Pancreas (tissue), 10 donors: ENCODE measurements at regions not wholly inside any gene's neighbourhood (a gene's known extent, or its start where the extent isn't known, plus 50 kb on each side); places are given as distances from the start of the nearest gene placed in this dataset.

ENCODE experiments used
- ATAC-seq, 4 donors: fragments of 200-7000 bp; cut with Tn5 transposase; one replicate each; pipeline versions ENCODE4 v1.8.0 to v1.9.1; 2020; ENCODE audit warnings: mild to moderate bottlenecking in 4 of 4, moderate library complexity in 4 of 4
- DNase-seq, 6 donors: peaks; one replicate each; pipeline ENCODE4 v3.0.0-alpha.2; 2020
- FAIRE-seq: peaks from 2 replicates; lab custom pipeline; 2012; peaks lifted over from hg19 to GRCh38; lab: Jason Lieb, UNC
- H3K27ac ChIP-seq, 4 donors: fragments of 200-600 bp; sonication (generic); 1 replicate in 3 of 4; 2 replicates in 1 of 4; pipeline versions ENCODE4 v1.5.0 to v1.8.0; 2020
- H3K27me3 ChIP-seq, 4 donors: fragments of 200-600 bp; one replicate each; pipeline ENCODE4 v1.8.0; 2021
- H3K36me3 ChIP-seq, 3 donors: fragments of 200-600 bp; sonication (generic) in 1 of 3; one replicate each; pipeline versions ENCODE4 v1.5.0 to v1.8.0; 2020 to 2021
- H3K4me1 ChIP-seq, 3 donors: fragments of 200-600 bp; one replicate each; pipeline ENCODE4 v1.8.0; 2021
- H3K4me3 ChIP-seq, 4 donors: fragments of 200-600 bp; sonication (generic) in 2 of 4; one replicate each; pipeline versions ENCODE4 v1.5.0 to v1.8.0; 2020 to 2021
- H3K9me3 ChIP-seq, 4 donors: fragments of 200-600 bp; one replicate each; pipeline ENCODE4 v1.8.0; 2021
- CTCF ChIP-seq, 4 donors: fragments of 200-600 bp; sonication (generic) in 3 of 4; IDR thresholded peaks; one replicate each; pipeline versions ENCODE4 v1.5.0 to v1.8.0; 2021; ENCODE audit warnings: antibody characterized with exemption in 4 of 4
- WGBS, 2 donors: extraction: QIAGEN DNeasy Blood & Tissue Kit; methylation state at CpG; one replicate each; pipeline ENCODE4 v1.1.7; 2013; 5-methylcytosine and 5-hydroxymethylcytosine counted together
- intact Hi-C, 3 donors: fragments of 100-400 bp; cut with DNase I; formaldehyde crosslinking; loops; one replicate each; pipeline versions ENCODE4 v1.11.1 to v1.14.2; 2022
- donor health status: healthy with polysubstance abuse.
- donor health status: DM: no; HTN: no; CAD: no; lungs with moderate emphysema.
- donor health status: DM: no; HTN: no; CAD: no.
- donor health status: control.
- donor health status: control.
- donor health status: Bipolar disorder and iron deficiency.
- donor health status: DM: yes; HTN: yes; CAD: no.
- donor health status: DM: no; HTN: no; CAD: no.
- donor health status: DM: no; HTN: no; CAD: no.
- donor health status: DM: yes; HTN: yes; CAD: no.

GRCh38 chr4:89369581-89369980 is 62.0 kb upstream of the GPRIN3 start:
- 85 to 92% methylated on average over 2 of the region's 2 CpGs for WGBS, 2 donors
- FAIRE-seq (no peak), ATAC-seq (no peak), DNase-seq (no peak)
- H3K4me3 ChIP-seq = no peak overlapping the region
- H3K36me3 ChIP-seq = no peaks in the 10 kb centered on the region
- no peak overlapping the region for H3K27ac ChIP-seq
- intact Hi-C loops = no loop called here
- no peaks in the 10 kb centered on the region for H3K4me1 ChIP-seq
- H3K27me3 ChIP-seq = no peaks in the 10 kb centered on the region
- no peak for TF ChIP-seq CTCF (IDR thresholded peaks at IDR 0.05)
- no peaks in the 10 kb centered on the region for H3K9me3 ChIP-seq

DNA sequence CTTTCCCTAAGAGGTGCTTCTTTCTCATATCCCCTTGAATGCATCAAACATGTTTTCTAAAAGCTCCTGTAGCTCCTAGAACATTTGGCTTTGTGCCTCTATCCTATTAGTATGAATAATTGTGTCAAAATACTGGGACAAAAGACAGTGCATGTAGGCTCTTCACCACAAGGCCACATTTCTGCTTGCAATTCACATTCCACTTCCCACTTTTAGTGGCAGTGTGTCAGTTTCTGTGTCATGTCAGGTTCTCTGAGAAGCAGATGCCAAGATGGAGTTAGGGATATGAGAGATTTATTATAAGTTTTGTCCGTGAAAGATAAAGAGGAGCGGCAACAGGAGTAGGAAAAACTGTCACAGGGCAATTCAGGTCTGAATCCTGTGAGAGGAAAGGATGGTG is 61.3 kb upstream of the GPRIN3 start:
- intact Hi-C loops = no loop called here
- no peaks in the 10 kb centered on the region for H3K36me3 ChIP-seq
- no peak overlapping the region for H3K4me3 ChIP-seq
- 80 to 82% methylated on average over 2 of the region's 2 CpGs for WGBS, 2 donors
- no peaks in the 10 kb centered on the region for H3K27me3 ChIP-seq
- FAIRE-seq (no peak), ATAC-seq (no peak), DNase-seq (no peak)
- no peaks in the 10 kb centered on the region for H3K4me1 ChIP-seq
- no peak overlapping the region for H3K27ac ChIP-seq
- H3K9me3 ChIP-seq = no peaks in the 10 kb centered on the region
- TF ChIP-seq CTCF (IDR thresholded peaks at IDR 0.05) = no peak

GRCh38 chr4:89365776-89366175 is 58.2 kb upstream of the GPRIN3 start:
- Histone ChIP-seq H3K36me3 (no peaks in the 10 kb centered on the region), H3K27ac (no peak overlapping the region), H3K9me3 (no peaks in the 10 kb centered on the region), H3K4me3 (no peak overlapping the region), H3K4me1 (no peaks in the 10 kb centered on the region), H3K27me3 (no peaks in the 10 kb centered on the region)
- WGBS, 2 donors = 31 to 39% methylated on average over 2 of the region's 2 CpGs
- ATAC-seq = no peak
- FAIRE-seq = no peak
- TF ChIP-seq CTCF (IDR thresholded peaks at IDR 0.05) = no peak
- DNase-seq = no peak
- intact Hi-C loops = no loop called here

DNA sequence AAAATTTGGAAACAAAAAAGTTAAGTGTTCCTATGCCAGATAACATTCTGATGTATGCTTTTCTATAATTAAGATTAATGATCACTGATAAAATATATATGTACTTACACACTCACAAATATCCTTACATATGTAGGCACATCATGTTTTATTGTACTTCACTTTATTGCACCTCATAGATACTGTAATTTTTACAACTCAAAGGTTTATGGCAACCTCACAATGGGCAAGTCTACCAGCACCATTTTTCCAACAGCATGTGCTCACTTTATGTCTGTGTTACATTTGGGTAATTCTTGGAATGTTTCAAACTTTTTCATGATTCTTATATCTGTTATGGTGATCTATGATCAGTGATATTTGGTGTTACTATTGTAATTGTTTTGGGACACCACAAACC is 57.8 kb upstream of the GPRIN3 start:
- H3K4me1 ChIP-seq = no peaks in the 10 kb centered on the region
- DNase-seq (no peak), ATAC-seq (no peak), FAIRE-seq (no peak)
- H3K9me3 ChIP-seq = no peaks in the 10 kb centered on the region
- intact Hi-C loops = no loop called here
- no peak overlapping the region for H3K27ac ChIP-seq
- H3K36me3 ChIP-seq = no peaks in the 10 kb centered on the region
- no peak overlapping the region for H3K4me3 ChIP-seq
- H3K27me3 ChIP-seq = no peaks in the 10 kb centered on the region
- TF ChIP-seq CTCF (IDR thresholded peaks at IDR 0.05) = no peak

DNA sequence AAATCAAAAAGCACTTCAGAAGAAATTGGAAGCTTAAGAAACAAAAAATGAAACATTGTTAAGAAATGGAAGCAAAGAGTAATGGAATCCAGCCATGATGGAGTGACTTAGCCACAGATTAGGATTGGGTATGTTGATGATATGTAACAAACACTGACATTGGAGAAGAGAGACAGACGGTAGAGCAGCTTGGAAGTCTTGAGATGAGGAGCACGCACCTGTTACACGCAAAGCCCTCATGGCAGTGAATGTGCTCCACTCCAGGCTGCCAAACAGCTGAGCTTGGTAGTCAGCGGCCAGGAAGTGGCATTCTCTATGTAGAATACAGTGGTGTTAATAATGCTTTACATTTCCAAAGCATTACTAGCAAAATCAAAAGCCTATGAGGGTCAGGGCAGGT is 56.9 kb upstream of the GPRIN3 start:
- no peaks in the 10 kb centered on the region for H3K36me3 ChIP-seq
- WGBS, 2 donors = 94 to 95% methylated on average over 4 of the region's 4 CpGs
- ATAC-seq (no peak), FAIRE-seq (no peak), DNase-seq (no peak)
- no peaks in the 10 kb centered on the region for H3K9me3 ChIP-seq
- intact Hi-C loops = no loop called here
- no peaks in the 10 kb centered on the region for H3K4me1 ChIP-seq
- H3K27ac ChIP-seq = no peak overlapping the region
- no peak for TF ChIP-seq CTCF (IDR thresholded peaks at IDR 0.05)
- H3K4me3 ChIP-seq = no peak overlapping the region
- H3K27me3 ChIP-seq = no peaks in the 10 kb centered on the region
